B cell (primary cell): ENCODE measurements at regions not wholly inside any gene's neighbourhood (a gene's known extent, or its start where the extent isn't known, plus 50 kb on each side); places are given as distances from the start of the nearest gene placed in this dataset.

Experiments
- ATAC-seq: fragments of 200-7000 bp; cut with Tn5 transposase; one replicate; pipeline ENCODE4 v1.10.0; 2021; ENCODE audit warnings: low read depth, mild to moderate bottlenecking, moderate number of reproducible peaks, moderate library complexity
- CTCF ChIA-PET: fragments of 350-600 bp; sonication (Branson Sonifier 250); formaldehyde crosslinking; loops from one replicate; lab custom pipeline; 2021; ENCODE audit warnings: antibody characterized with exemption, inconsistent platforms; lab: Charles Lee
- POLR2A ChIA-PET: fragments of 350-600 bp; sonication (Branson Sonifier 250); formaldehyde crosslinking; loops from one replicate; lab custom pipeline; 2021; ENCODE audit warnings: antibody characterized with exemption; lab: Charles Lee
- DNase-seq: peaks from one replicate; pipeline ENCODE4 v3.0.0; 2013
- H2AFZ ChIP-seq: 2 replicates; pipeline ENCODE4 v1.6.1; 2012; ENCODE audit warnings: mild to moderate bottlenecking, low read depth, low read length; ENCODE audit not compliant: insufficient read depth, poor library complexity, severe bottlenecking
- H3K27ac ChIP-seq, 2 donors: 1 replicate in 1 of 2; 2 replicates in 1 of 2; pipeline ENCODE4 v1.5.1; 2012 to 2013; ENCODE audit warnings: low read length in 2 of 2, mild to moderate bottlenecking in 2 of 2, moderate library complexity in 1 of 2
- H3K27me3 ChIP-seq, 4 experiments: fragments of 200-600 bp in 1 of 4; sonication (generic) in 1 of 4; replicated peaks in 1 of 4; 1 replicate in 2 of 4; 2 replicates in 2 of 4; pipeline versions ENCODE4 v1.6.1 to v1.7.0; 2013 to 2016; ENCODE audit warnings: low read length in 3 of 4, mild to moderate bottlenecking in 2 of 4, mixed read lengths in 1 of 4, moderate library complexity in 1 of 4; ENCODE audit not compliant: insufficient read depth in 4 of 4, control insufficient read depth in 3 of 4; ENCODE audit errors: control extremely low read depth in 1 of 4
- H3K36me3 ChIP-seq, 2 experiments: replicated peaks in 1 of 2; 1 replicate in 1 of 2; 2 replicates in 1 of 2; pipeline versions ENCODE4 v1.6.1 to v1.7.1; 2013; ENCODE audit warnings: low read length in 1 of 2; ENCODE audit not compliant: insufficient read depth in 2 of 2, control insufficient read depth in 1 of 2; ENCODE audit errors: control extremely low read depth in 1 of 2, extremely low read depth in 1 of 2
- H3K4me1 ChIP-seq, 2 donors: fragments of 200-600 bp in 1 of 2; sonication (generic) in 1 of 2; 1 replicate in 1 of 2; 2 replicates in 1 of 2; pipeline versions ENCODE4 v1.5.1 to v1.6.1; 2013 to 2017; ENCODE audit warnings: low read length in 2 of 2; ENCODE audit not compliant: control insufficient read depth in 2 of 2, insufficient read depth in 2 of 2
- H3K4me2 ChIP-seq: replicated peaks from 2 replicates; pipeline ENCODE3; 2012; ENCODE audit warnings: mild to moderate bottlenecking, low read depth, low read length; ENCODE audit not compliant: poor library complexity, severe bottlenecking
- H3K4me3 ChIP-seq, 5 experiments: fragments of 200-600 bp in 1 of 5; sonication (generic) in 1 of 5; 1 replicate in 3 of 5; 2 replicates in 2 of 5; pipeline versions ENCODE4 v1.5.1 to v1.7.0; 2011 to 2016; ENCODE audit warnings: low read length in 4 of 5, mild to moderate bottlenecking in 4 of 5, low read depth in 2 of 5, control low read depth in 1 of 5, moderate library complexity in 1 of 5; ENCODE audit not compliant: insufficient read depth in 1 of 5; ENCODE audit errors: control extremely low read depth in 1 of 5, extremely low read depth in 1 of 5
- H3K79me2 ChIP-seq: fragments of 200-600 bp; sonication (generic); one replicate; pipeline ENCODE4 v1.6.0; 2016; ENCODE audit warnings: low read length; ENCODE audit not compliant: control insufficient read depth, insufficient read depth
- H3K9ac ChIP-seq: fragments of 200-600 bp; sonication (generic); 2 replicates; pipeline ENCODE4 v1.6.1; 2017; ENCODE audit warnings: mild to moderate bottlenecking, low read length, moderate library complexity
- H3K9me3 ChIP-seq, 3 donors: one replicate each; pipeline versions ENCODE4 v1.6.1 to v1.7.1; 2013; ENCODE audit warnings: low read length in 2 of 3; ENCODE audit not compliant: control insufficient read depth in 2 of 3, insufficient read depth in 1 of 3; ENCODE audit errors: control extremely low read depth in 1 of 3
- H4K20me1 ChIP-seq: 2 replicates; pipeline ENCODE4 v1.6.0; 2012; ENCODE audit warnings: mild to moderate bottlenecking, low read length; ENCODE audit not compliant: insufficient read depth, control insufficient read depth, poor library complexity, severe bottlenecking
- H3K27ac Mint-ChIP-seq: one replicate; pipeline ENCODE4 v1.8.0; 2021; ENCODE audit warnings: mixed read lengths
- H3K27me3 Mint-ChIP-seq: one replicate; pipeline ENCODE4 v1.8.0; 2021; ENCODE audit warnings: mixed read lengths
- H3K4me1 Mint-ChIP-seq: one replicate; pipeline ENCODE4 v1.8.0; 2021; ENCODE audit warnings: mixed read lengths
- H3K4me3 Mint-ChIP-seq: one replicate; pipeline ENCODE4 v1.8.0; 2021; ENCODE audit warnings: mixed read lengths
- H3K9me3 Mint-ChIP-seq: one replicate; pipeline ENCODE4 v1.8.0; 2022; ENCODE audit warnings: mixed read lengths; ENCODE audit not compliant: insufficient read depth
- CTCF ChIP-seq: fragments of 200-600 bp; IDR thresholded peaks from one replicate; pipeline ENCODE4 v1.8.0; 2022; ENCODE audit warnings: antibody characterized with exemption, mild to moderate bottlenecking
- EZH2 ChIP-seq: IDR thresholded peaks from 2 replicates; pipeline ENCODE4 v1.6.1; 2012; ENCODE audit warnings: borderline replicate concordance, low read depth, mild to moderate bottlenecking, moderate library complexity, low read length; ENCODE audit not compliant: insufficient read depth, poor library complexity, severe bottlenecking
- WGBS: methylation state at CpG from one replicate; pipeline ENCODE4 v1.1.5; 2013; ENCODE audit warnings: missing lambda C conversion rate; ENCODE audit not compliant: insufficient coverage; 5-methylcytosine and 5-hydroxymethylcytosine counted together
- intact Hi-C: fragments of 100-400 bp; cut with micrococcal nuclease; formaldehyde crosslinking; loops from one replicate; pipeline ENCODE4 v1.10.0; 2022

- Histone ChIP-seq H3K27ac (no peak overlapping the region), H3K36me3 (no peaks in the 10 kb centered on the region), H4K20me1 (no peaks in the 10 kb centered on the region), H3K4me2 (no peak overlapping the region), H2AFZ (no peak overlapping the region), H3K4me1 (no peaks in the 10 kb centered on the region), H3K79me2 (no peaks in the 10 kb centered on the region), H3K27me3 (no peaks in the 10 kb centered on the region), H3K9me3 (no peaks in the 10 kb centered on the region), H3K4me3 (no peak overlapping the region), H3K9ac (no peak overlapping the region)
- Mint-ChIP-seq H3K9me3 (no peaks in the 10 kb centered on the region), H3K27ac (no peak overlapping the region), H3K4me3 (no peak overlapping the region), H3K27me3 (peaks cover 6% of the 10 kb centered on the region), H3K4me1 (no peaks in the 10 kb centered on the region)
- ATAC-seq (no peak), DNase-seq (no peak)
- WGBS, result no CpG with 5 or more reads among the region's 1 CpG
- POLR2A ChIA-PET, result no interaction called here
- TF ChIP-seq CTCF, result no peak
- TF ChIP-seq EZH2, result no peak
- intact Hi-C loops, result no loop called here
- CTCF ChIA-PET, result no interaction called here
Observed at GRCh38 chr18:55864281-55864680, 276.3 kb upstream of the TCF4 start.

GRCh38 chr18:55863876-55864275 lies 275.9 kb upstream of the TCF4 start:
- no peak for DNase-seq
- no peaks in the 10 kb centered on the region for H3K4me1 ChIP-seq
- POLR2A ChIA-PET, result no interaction called here
- Mint-ChIP-seq H3K9me3 (no peaks in the 10 kb centered on the region), H3K4me3 (no peak overlapping the region), H3K27ac (no peak overlapping the region), H3K27me3 (peaks cover 8% of the 10 kb centered on the region), H3K4me1 (no peaks in the 10 kb centered on the region)
- 97% methylated on average over 6 of the region's 7 CpGs for WGBS
- H2AFZ ChIP-seq, result no peak overlapping the region
- CTCF ChIA-PET, result no interaction called here
- H3K36me3 ChIP-seq, result no peaks in the 10 kb centered on the region
- no peak overlapping the region for H3K9ac ChIP-seq
- H3K27ac ChIP-seq, result no peak overlapping the region
- no peak overlapping the region for H3K4me2 ChIP-seq
- H4K20me1 ChIP-seq, result no peaks in the 10 kb centered on the region
- no peak for ATAC-seq
- no peak overlapping the region for H3K4me3 ChIP-seq
- H3K79me2 ChIP-seq, result no peaks in the 10 kb centered on the region
- no peaks in the 10 kb centered on the region for H3K9me3 ChIP-seq
- no peak for TF ChIP-seq CTCF
- TF ChIP-seq EZH2, result no peak
- intact Hi-C loops, result no loop called here
- no peaks in the 10 kb centered on the region for H3K27me3 ChIP-seq
